Left lobe of liver (tissue), 2 donors: ENCODE measurements at regions not wholly inside any gene's neighbourhood (a gene's known extent, or its start where the extent isn't known, plus 50 kb on each side); places are given as distances from the start of the nearest gene placed in this dataset.
A peak's percentile ranks its signal among the peaks of the same experiment; 100 is the strongest.
"Not testable (repeated sequence)": the region's sequence is repeated elsewhere in the genome, so short reads cannot be mapped to it uniquely, and the experiment has no call there.

Experiments used
- ATAC-seq: fragments of 200-7000 bp; cut with Tn5 transposase; one replicate; pipeline ENCODE4 v1.9.1; 2020; ENCODE audit warnings: mild to moderate bottlenecking, moderate library complexity
- DNase-seq: peaks from one replicate; pipeline ENCODE4 v3.0.0-alpha.2; 2020; ENCODE audit warnings: low spot score
- donor health status: DM: no; HTN: no; CAD: no; lungs with moderate emphysema.
- donor health status: DM: no; HTN: yes; CAD: no.

- ATAC-seq = no peak
- no peak for DNase-seq
Measured at GRCh38 chr5:86129009-86129408, 488.7 kb upstream of the COX7C start.

GRCh38 chr5:86137297-86137696 lies 480.4 kb upstream of the COX7C start:
- DNase-seq (no peak), ATAC-seq (no peak)

- ATAC-seq (no peak), DNase-seq (no peak)
Measured at GRCh38 chr5:86143837-86144236, 473.9 kb upstream of the COX7C start.

DNA sequence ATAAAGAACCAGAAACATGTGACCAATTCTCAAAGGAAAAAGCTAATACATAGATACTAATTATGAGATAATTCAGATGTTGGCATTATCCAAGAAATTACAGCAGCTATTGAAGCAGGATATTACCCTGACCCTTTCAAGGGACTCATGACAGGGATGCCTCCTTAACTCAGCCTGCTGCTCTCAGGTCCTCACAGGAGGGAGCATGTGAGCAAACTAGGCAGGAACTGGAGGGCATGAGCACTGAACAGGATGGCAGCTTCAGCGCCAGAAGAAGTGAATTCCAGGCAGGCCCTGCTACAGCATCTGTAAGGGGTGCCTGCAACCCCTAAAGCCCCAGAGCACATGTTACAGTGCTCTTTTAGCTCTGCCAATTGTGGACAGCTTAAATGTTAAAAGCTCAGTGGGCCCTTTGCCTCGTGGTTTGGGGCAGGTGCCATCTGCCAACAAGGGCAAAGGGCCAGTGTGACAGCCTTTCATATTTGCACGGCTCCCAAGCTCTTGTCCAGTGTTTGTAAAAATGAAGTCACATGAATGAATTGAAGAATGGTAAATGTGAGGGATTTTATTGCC lies 464.7 kb upstream of the COX7C start:
- ATAC-seq = no peak
- no peak for DNase-seq

DNA sequence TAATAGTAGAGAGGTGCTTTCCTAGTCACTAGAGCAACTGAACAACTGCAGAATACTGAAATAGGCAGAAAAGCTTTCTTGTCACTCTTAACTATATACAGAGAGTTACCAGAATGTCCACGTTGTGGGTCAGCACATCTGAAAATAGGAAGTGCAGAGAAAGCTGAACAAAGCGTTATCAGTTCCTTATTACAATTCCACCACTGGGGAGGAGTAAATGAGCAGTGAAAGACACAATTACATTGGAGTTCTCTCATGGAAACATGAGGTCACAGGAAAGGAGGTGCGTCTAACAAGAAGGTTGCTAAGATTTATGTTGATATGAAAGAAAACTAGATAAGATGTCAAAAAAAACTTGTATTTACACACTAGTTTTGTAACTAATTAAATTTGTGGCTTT lies 461.9 kb upstream of the COX7C start:
- ATAC-seq = no peak
- no peak for DNase-seq

DNA sequence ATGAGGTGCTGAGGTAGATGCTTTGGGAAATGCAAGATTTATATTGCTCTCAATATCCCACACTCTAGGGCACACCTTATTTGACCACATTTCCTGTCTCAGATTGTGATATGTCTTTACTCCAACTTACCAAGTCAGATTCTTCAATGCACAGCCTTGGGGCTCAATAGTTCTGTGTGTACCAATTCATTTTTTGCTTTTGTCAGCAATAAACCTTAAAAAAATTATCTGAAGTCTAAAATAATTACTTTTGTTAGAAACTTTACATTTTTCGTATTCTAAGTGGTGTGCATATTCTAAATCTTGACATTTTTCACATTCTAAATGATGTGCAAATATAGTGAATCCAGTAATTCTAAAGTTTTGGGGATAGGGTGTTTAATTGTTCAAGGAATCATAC lies 447.5 kb upstream of the COX7C start:
- DNase-seq = no peak
- no peak for ATAC-seq

DNA sequence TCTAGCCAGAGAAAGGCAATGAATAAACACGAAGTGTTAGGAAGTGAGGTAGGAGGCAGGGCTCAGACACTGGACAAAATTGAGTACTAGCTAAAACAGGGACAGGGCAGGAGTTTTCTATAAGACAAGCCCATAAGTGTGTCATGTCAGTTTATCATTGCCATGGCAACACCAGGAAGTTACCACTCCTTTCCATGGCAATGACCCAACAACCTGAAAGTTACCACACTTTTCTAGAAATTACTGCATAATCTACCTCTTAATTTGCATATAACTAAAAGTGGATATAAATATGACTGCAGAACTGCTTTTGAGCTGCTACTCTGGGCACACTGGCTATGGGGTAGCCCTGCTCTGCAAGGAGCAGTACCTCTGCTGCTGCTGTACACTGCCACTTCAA lies 442.5 kb upstream of the COX7C start:
- DNase-seq (no peak), ATAC-seq (no peak)

GRCh38 chr5:86199287-86199686 lies 418.5 kb upstream of the COX7C start:
- no peak for DNase-seq
- no peak for ATAC-seq

DNA sequence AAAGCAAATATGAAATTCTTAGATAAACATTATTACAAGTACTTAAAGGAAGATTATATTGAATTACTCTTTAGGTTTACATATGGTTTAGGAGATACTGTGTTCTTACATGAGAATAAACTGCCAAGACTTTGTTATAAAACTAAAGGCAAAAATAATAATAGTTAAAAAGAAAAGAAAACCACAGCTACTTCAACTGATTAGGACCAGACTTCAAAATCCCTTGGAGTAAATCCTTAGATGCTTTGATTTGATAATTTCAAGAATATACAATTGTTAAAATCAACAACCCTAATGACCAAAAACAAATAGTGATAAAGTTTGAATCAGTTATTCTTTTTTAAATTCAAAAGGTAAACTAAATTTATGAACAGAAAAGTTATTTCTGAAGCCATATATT lies 389.6 kb upstream of the COX7C start:
- DNase-seq (no peak), ATAC-seq (no peak)

DNA sequence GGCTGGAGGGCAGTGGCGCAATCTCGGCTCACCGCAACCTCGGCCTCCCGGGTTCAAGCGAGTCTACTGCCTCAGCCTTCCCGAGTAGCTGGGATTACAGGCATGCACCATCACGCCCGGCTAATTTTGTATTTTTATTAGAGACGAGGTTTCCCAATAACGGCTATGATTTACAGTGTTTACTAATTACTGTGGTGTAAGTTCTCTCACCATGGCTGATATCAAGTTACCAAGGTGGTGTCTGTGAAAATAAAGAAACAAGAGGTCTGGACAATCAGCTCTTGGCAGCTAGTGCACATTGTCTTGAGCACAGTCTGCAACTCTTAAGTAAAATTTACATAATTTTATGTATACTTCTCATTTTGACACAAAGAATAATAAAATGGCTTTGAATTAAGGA lies 385.5 kb upstream of the COX7C start:
- no peak for ATAC-seq
- DNase-seq = no peak

GRCh38 chr5:86244153-86244552 lies 373.6 kb upstream of the COX7C start:
- DNase-seq (no peak), ATAC-seq (no peak)

DNA sequence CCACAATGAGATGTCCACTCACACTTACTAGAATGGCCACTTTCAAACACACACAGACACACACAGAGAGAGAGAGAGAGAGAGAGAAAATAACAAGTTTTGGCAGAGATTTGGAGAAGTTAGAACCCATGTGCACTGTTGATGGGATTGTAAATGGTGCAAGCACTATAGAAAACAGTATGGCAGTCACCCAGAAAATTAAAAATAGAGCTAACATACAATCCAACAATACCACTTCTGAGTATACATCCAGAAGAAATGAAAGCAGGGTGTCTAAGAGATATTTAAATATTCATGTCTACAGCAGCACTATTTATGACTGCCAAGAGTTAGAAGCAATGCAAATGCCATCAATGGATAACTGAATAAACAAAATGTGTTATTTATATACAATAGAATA lies 359.9 kb upstream of the COX7C start:
- no peak for DNase-seq
- no peak for ATAC-seq

DNA sequence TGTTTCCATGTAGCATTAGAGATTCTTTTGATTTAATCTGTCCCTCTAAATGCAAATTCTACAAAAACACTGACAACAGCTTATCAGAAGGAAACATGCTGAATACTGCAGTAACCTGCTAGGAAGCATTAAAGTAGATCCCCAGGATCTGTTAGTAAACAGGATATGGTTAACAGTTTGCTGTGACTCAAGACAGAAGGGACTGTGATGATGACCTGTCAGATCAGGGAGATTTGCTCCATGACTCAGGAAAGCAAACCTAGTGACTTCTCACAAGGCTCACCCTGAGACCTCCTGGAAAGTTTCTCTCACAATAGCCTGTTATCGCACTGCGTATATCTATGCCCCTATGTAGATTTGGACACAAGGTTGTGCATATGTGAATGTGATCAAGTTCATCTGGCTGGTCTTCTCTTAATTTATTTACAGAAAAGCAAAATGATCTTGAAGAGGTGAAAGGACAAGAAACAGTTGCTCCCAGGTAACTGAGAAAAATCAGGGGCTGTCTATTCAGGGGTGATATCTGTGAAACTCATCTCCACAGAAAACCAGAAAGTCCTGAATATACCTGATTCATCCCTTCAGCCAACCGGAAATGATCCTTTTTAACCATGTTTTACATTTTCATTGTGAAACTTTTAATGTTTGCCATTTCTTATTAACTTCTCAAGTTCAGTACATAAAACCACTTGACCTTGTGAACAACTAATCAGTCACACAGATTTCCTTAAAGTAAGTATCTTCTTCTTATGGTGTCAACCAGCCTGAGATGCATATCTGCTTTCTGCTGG lies 333.1 kb upstream of the COX7C start:
- not testable (repeated sequence) for DNase-seq, ATAC-seq

DNA sequence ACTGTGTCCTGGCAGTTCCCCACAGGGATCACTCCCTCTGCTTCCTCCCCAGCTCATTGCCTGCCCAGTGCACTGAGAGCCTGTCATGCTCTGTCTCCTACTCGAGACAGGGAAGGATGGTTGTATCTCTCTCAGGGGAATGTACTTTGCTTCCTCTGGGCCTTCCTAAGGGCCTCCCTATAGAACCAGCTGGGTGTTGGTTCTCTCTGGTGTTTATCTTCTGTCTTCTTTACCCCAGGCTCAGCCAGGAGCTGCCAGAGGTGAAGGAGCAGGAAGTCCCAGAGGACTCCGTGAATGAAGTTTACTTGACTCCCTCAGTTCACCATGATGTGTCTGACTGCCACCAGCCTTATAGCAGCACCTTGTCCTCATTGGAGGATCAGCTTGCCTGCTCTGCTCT lies 330.3 kb upstream of the COX7C start:
- ATAC-seq, DNase-seq: not testable (repeated sequence)

DNA sequence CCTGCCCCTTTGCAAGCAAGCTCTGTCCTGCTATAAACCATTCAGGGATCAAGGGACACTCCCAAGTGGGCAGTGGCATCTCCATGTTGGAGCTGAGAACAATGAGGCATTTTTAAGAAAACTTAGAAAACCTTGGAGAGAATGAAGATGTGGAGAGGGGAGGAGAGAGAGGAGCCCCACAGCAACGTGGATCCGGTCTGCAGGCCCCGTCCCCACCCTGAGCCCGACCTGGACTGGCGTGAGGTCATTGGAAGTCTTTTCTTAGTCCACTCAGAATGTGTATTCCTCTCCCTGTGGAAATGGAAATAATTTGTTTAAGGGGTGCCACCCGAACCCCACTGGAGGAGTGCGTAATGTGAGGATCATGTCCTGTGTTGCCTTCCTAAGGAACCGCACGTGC lies 328.0 kb upstream of the COX7C start:
- not testable (repeated sequence) for ATAC-seq, DNase-seq

GRCh38 chr5:86292811-86293210 lies 324.9 kb upstream of the COX7C start:
- DNase-seq, ATAC-seq: not testable (repeated sequence)

GRCh38 chr5:86302643-86303042 lies 315.1 kb upstream of the COX7C start:
- not testable (repeated sequence) for DNase-seq, ATAC-seq

- peak; percentile 79 for ATAC-seq
- DNase-seq = not testable (repeated sequence)
Measured at GRCh38 chr5:86305050-86305449, 312.7 kb upstream of the COX7C start.

GRCh38 chr5:86314951-86315350 lies 302.8 kb upstream of the COX7C start:
- DNase-seq (no peak), ATAC-seq (no peak)

DNA sequence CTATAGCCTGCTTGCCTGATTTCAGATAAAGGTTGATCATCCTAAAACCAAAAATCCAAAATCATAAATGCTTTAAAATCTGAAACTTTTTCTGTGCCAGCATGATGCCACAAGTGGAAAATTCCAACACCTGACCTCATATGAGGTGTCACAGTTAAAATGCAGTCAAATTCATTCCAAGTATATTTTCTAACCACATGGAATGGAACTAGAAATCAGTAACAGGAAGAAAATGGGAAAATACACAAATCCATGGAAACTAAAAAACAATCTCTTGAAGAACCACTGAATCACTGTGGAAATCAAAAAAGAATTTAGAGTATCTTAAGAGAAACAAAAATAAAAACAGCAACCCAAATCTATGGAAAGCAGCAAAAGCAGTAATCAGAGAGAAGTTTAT lies 297.5 kb upstream of the COX7C start:
- ATAC-seq = no peak
- DNase-seq = no peak

DNA sequence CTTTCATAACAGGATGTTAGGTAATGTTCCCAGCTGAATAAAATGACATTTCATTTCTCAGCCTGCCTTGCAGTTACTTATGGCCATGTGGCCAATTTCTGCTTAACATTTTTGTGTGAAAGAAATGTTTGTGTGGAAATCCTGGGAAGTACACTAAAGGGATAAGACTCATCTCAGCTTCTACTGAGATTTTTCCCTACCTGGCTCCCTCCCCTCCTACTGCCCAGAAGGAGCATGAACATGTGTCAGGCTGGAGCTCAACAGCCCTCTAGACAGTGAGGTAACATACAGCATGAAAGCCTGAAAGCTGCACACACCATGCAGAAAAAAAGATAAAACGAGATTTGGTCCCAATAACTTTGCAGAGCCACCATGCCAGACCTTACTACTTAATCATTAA lies 288.4 kb upstream of the COX7C start:
- no peak for ATAC-seq
- no peak for DNase-seq

GRCh38 chr5:86330736-86331135 lies 287.0 kb upstream of the COX7C start:
- no peak for DNase-seq
- no peak for ATAC-seq

DNA sequence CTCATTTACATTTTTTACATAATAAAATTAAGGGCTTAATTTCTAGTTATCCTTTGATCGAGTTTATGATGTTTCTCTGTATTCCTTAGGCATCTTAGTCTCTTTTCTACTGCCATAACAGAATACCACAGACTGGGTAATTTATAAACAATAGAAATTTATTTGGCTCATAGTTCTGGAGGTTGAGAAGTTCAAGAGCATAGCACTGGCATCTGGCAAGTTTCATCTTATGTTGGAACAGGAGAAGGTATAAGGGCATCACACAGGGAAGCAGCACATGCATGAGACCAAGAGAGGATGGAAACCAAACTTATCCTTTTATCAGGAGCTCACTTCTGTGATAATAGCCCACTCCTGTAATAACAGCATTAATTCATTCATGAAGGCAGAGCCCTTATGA lies 284.9 kb upstream of the COX7C start:
- ATAC-seq = no peak
- DNase-seq = no peak
